Upper lobe of left lung (tissue), 4 donors: ENCODE measurements at regions not wholly inside any gene's neighbourhood (a gene's known extent, or its start where the extent isn't known, plus 50 kb on each side); places are given as distances from the start of the nearest gene placed in this dataset.

Source experiments
- CTCF ChIP-seq, 6 experiments: fragments of 450-650 bp in 4 of 6; fragments of 200-600 bp in 2 of 6; sonication (generic) in 2 of 6; IDR thresholded peaks; one replicate each; pipeline ENCODE4 v1.5.1; 2016 to 2019; ENCODE audit warnings: antibody characterized with exemption in 6 of 6
- POLR2A ChIP-seq, 4 donors: fragments of 450-650 bp; IDR thresholded peaks; one replicate each; pipeline ENCODE4 v1.5.1; 2016 to 2017; ENCODE audit warnings: antibody characterized with exemption in 4 of 4, mild to moderate bottlenecking in 2 of 4
- POLR2AphosphoS5 ChIP-seq, 2 donors: sonication (generic); formaldehyde crosslinking; IDR thresholded peaks; one replicate each; pipeline ENCODE4 v1.5.1; 2017; ENCODE audit warnings: antibody characterized with exemption in 2 of 2

GRCh38 chr3:145716519-145716918, 444.5 kb downstream of the PLOD2 start:
- TF ChIP-seq POLR2A (IDR thresholded peaks at IDR 0.05) (no peak), POLR2AphosphoS5 (IDR thresholded peaks at IDR 0.05) (no peak), CTCF (IDR thresholded peaks at IDR 0.05) (no peak)
